ENCODE measurements at regions not wholly inside any gene's neighbourhood (a gene's known extent, or its start where the extent isn't known, plus 50 kb on each side); places are given as distances from the start of the nearest gene placed in this dataset.

DNA sequence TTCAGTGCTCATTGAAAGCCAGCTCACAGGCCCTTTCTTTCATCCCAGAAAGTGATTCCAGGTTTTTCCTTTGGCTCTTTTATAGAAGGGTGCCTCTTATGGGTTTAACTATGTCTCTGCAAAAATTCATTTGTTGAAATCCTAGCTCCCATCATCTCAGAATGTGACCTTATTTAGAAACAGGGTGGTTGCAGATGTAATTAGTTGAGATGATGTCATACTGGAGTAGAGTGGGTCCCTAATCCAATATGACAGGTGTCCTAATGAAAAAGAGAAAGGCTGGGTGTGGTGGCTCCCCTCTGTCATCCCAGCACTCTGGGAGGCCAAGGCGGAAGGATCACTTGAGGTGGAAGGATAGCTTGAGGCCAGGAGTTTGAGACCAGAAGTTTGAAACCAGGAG, 64.2 kb upstream of the FAM20A start:
- no peaks in the 10 kb centered on the region for H3K27me3 ChIP-seq (ENCODE audit: control insufficient read depth, insufficient read depth, low read length)
- TF ChIP-seq, protein P1, sequence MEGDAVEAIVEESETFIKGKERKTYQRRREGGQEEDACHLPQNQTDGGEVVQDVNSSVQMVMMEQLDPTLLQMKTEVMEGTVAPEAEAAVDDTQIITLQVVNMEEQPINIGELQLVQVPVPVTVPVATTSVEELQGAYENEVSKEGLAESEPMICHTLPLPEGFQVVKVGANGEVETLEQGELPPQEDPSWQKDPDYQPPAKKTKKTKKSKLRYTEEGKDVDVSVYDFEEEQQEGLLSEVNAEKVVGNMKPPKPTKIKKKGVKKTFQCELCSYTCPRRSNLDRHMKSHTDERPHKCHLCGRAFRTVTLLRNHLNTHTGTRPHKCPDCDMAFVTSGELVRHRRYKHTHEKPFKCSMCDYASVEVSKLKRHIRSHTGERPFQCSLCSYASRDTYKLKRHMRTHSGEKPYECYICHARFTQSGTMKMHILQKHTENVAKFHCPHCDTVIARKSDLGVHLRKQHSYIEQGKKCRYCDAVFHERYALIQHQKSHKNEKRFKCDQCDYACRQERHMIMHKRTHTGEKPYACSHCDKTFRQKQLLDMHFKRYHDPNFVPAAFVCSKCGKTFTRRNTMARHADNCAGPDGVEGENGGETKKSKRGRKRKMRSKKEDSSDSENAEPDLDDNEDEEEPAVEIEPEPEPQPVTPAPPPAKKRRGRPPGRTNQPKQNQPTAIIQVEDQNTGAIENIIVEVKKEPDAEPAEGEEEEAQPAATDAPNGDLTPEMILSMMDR (IDR thresholded peaks at IDR 0.05; ENCODE audit: borderline replicate concordance, extremely low read depth, insufficient read depth): no peak
- no peak overlapping the region for H3K27ac ChIP-seq (ENCODE audit: low read depth in 2 of 2, low read length in 2 of 2)
- intact Hi-C loops (cut with DNase I): no loop called here
- H3K9me3 ChIP-seq (ENCODE audit: control insufficient read depth in 2 of 3, insufficient read depth in 1 of 3, low read length in 3 of 3): no peaks in the 10 kb centered on the region
- no peak overlapping the region for H3K4me3 ChIP-seq (ENCODE audit: low read length in 3 of 3)
- FAIRE-seq: no peak
- no peak overlapping the region for H3K9ac ChIP-seq (ENCODE audit: low read length in 3 of 3)
- H3K36me3 ChIP-seq (ENCODE audit: control insufficient read depth in 2 of 3, insufficient read depth in 3 of 3, low read length in 3 of 3): no peaks in the 10 kb centered on the region
- no peak for DNase-seq
- peaks cover 0 to 6% (median 0%) of the 10 kb centered on the region in 3 donors for H3K4me1 ChIP-seq (ENCODE audit: control insufficient read depth in 2 of 3, insufficient read depth in 2 of 3, low read depth in 1 of 3, low read length in 3 of 3)

DNA sequence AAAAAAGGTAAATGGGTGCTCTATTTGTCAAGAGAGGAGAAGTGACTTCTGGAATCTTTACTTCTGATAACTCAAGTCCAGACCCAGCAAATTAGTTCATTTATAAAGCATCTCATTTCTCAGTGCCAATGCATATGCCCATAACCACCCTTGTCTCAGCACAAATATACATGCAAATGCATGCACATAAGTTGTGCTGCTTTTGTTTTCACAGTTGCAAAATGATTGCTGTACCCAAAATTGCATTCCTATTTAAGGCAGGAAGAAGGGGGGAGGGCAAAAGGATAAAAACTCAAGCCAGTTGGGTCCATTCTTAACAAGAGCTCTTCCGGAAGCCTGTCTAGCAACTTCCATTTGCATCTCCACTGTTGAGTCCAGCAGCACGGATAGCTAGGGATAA, 61.3 kb upstream of the FAM20A start:
- Histone ChIP-seq H3K4me3 (ENCODE audit: low read length in 3 of 3) (no peak overlapping the region), H3K27me3 (ENCODE audit: control insufficient read depth, insufficient read depth, low read length) (no peaks in the 10 kb centered on the region), H3K4me1 (ENCODE audit: control insufficient read depth in 2 of 3, insufficient read depth in 2 of 3, low read depth in 1 of 3, low read length in 3 of 3) (peaks cover 0 to 6% (median 0%) of the 10 kb centered on the region in 3 donors), H3K27ac (ENCODE audit: low read depth in 2 of 2, low read length in 2 of 2) (no peak overlapping the region), H3K36me3 (ENCODE audit: control insufficient read depth in 2 of 3, insufficient read depth in 3 of 3, low read length in 3 of 3) (no peaks in the 10 kb centered on the region), H3K9me3 (ENCODE audit: control insufficient read depth in 2 of 3, insufficient read depth in 1 of 3, low read length in 3 of 3) (no peaks in the 10 kb centered on the region), H3K9ac (ENCODE audit: low read length in 3 of 3) (no peak overlapping the region)
- no peak for FAIRE-seq
- TF ChIP-seq, protein P1 (IDR thresholded peaks at IDR 0.05; ENCODE audit: borderline replicate concordance, extremely low read depth, insufficient read depth): no peak
- DNase-seq: no peak
- intact Hi-C loops (cut with DNase I): no loop called here

DNA sequence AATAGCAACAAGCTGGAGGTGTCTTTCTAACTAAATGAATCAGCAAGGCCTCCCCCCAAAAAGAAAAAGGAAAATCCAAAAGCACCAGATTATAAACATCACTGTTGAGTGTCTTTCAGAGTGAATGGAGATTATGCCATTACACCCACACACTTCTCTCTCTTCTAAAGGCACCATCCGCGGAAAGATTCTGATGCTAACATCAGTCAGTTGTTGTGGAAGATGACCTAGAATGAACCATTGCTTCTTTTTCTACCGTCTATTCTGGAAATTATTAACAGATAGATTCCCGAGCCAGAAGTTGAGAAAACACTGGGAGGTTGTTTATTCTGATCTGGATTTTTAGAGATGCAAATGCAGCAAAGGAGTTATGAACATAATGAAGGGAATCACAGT, 60.9 kb upstream of the FAM20A start:
- Histone ChIP-seq H3K4me3 (ENCODE audit: low read length in 3 of 3) (no peak overlapping the region), H3K27me3 (ENCODE audit: control insufficient read depth, insufficient read depth, low read length) (no peaks in the 10 kb centered on the region), H3K27ac (ENCODE audit: low read depth in 2 of 2, low read length in 2 of 2) (no peak overlapping the region), H3K9ac (ENCODE audit: low read length in 3 of 3) (no peak overlapping the region), H3K9me3 (ENCODE audit: control insufficient read depth in 2 of 3, insufficient read depth in 1 of 3, low read length in 3 of 3) (no peaks in the 10 kb centered on the region), H3K36me3 (ENCODE audit: control insufficient read depth in 2 of 3, insufficient read depth in 3 of 3, low read length in 3 of 3) (no peaks in the 10 kb centered on the region), H3K4me1 (ENCODE audit: control insufficient read depth in 2 of 3, insufficient read depth in 2 of 3, low read depth in 1 of 3, low read length in 3 of 3) (peaks cover 0 to 6% (median 0%) of the 10 kb centered on the region in 3 donors)
- FAIRE-seq (no peak), DNase-seq (no peak)
- intact Hi-C loops (cut with DNase I): no loop called here
- TF ChIP-seq, protein P1 (IDR thresholded peaks at IDR 0.05; ENCODE audit: borderline replicate concordance, extremely low read depth, insufficient read depth): no peak

Measured in kidney (tissue), 13 donors.